ENCODE measurements at regions not wholly inside any gene's neighbourhood (a gene's known extent, or its start where the extent isn't known, plus 50 kb on each side); places are given as distances from the start of the nearest gene placed in this dataset.
"Not testable (repeated sequence)": the region's sequence is repeated elsewhere in the genome, so short reads cannot be mapped to it uniquely, and the experiment has no call there.

DNA sequence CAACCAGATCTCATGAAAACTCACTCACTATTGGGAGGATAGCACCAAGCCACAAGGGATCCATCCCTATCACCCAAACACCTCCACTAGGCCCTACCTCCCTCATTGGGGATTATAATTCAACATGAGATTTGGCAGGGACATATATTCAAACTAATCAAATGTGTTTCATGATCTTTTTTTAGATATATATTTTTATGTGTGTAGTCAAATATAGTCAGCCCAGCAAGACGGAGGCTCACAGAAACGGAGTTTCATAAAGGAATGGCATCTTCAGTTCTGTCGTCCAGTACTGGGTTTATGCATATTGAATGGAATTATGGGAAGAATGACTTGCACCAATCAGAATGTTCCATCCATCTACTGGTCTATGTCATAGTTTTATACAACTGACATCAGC, 343.3 kb upstream of the KAZN start:
- no peak for DNase-seq

DNA sequence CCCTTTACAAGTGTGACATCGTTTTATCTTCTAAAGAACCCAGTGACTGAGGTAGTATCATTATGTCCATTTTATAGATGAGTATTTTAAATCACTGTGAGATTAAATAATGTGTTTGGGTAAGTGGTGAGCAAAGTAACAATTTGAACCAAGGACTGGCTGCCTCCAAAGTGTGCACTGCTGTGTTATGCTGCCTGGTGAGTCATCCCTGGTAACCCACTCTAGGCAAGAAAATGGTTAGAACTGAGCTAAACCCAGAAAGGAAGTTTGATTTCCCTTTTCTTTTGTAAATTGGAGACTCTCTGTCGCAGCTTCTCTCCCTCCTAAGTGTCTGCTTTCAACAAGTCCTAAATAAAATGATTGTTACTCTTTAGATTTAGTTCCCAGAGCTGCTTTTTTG, 342.8 kb upstream of the KAZN start:
- no peak for DNase-seq

DNA sequence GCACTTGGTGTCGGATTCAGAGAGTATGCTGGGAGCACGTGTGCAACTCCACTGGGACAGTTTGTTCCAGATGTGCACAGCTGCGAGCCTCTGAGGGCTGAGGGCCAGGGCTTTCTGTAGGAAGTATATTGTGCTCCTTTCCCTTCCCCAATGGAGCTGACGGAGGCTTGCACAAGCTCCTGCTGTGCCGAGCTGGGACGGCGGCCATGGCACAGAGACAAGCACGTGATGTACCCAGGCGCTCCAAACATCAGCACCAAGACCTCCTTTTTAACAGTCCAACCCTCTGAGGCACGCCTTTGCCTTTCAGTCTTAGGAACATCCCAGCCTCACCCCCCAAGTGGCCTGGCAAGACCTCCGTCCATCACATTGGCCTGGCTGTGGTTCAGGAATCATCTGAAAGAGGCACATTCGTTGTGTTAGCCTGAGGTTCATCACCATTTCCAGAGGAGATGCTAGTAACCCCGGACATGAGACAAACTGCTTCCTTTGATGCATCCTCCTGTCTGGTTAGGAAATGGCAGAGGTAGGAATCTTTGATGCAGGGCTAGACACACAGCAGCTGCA, 339.2 kb upstream of the KAZN start:
- peak; percentile 5 to 99 (median 87) for DNase-seq

DNA sequence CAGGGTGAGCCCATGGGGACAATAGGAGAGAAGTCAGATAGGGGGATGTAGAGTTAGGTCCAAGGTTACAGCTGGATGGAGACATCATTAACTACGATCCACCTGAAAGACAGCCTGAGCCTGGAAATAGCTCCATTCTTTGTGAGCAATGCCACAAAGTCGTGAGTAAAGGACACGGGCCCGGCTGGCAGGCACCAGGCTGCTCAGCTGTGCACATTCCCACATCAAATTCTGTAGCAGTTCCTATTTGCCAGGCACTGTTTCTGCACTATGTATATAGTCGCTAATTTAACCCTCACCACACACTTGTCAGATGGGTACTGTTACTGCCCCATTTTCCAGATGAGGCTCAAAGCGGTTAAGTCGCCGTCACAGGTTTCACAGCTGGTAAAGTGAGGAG, 338.0 kb upstream of the KAZN start:
- DNase-seq, result no peak

DNA sequence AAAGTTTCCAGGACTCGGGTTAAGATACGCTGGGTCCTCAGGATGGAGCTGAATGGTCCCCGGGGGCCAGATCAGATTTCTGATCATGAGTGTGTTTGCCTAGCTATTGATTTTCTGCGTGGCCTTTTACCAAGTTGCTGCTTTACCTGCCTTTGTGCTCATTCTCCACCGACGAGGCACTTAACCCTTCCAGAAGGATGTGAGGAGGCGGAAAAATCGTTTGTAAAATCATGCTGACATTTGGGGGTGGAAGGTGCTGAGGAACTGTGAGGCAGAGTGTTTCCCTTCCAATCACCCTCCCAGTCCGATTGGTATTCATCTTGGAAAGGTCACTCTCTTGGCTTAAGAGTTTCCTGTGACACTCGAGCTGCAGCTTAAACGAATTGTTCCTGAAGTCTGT, 337.1 kb upstream of the KAZN start:
- peak in 1 of 58 donors; percentile 7 for DNase-seq

DNA sequence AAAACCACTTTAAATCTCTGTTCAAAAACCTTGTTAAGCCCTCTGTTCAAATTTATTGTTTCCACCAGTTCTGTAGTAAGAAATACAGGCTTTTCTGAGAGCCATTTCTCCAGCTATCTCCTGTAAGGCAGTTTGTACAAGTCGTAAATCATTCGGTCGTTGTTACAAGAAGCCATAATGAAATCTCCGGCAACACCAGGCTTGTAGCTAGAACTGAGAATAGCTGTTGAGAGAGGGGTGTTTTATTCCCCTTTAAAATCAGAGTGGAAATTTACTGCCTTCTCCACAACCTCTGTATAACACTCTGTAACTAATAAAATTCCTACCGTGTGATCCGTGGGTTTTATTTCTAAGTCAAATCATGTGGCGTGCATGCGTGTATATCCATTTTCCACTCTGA, 335.8 kb upstream of the KAZN start:
- DNase-seq, result no peak

DNA sequence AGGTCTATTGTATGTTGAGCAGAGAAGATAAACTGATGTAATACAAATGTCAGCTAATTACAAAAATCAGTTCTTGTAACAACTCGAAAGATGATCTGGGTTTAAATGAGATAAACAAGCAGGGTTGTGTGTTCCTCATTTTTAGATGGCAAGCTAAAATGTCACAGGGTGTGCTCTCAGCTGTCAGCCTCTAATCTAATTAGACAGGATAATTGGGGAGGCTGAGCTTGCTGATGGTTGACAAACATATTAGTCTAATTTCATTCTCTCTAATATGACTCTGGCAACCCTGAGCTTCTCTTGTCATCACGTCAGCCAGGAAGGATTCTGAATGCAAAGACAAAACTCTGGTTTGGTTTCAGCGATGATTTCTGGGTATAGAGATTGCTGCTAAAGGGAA, 335.3 kb upstream of the KAZN start:
- no peak for DNase-seq

DNA sequence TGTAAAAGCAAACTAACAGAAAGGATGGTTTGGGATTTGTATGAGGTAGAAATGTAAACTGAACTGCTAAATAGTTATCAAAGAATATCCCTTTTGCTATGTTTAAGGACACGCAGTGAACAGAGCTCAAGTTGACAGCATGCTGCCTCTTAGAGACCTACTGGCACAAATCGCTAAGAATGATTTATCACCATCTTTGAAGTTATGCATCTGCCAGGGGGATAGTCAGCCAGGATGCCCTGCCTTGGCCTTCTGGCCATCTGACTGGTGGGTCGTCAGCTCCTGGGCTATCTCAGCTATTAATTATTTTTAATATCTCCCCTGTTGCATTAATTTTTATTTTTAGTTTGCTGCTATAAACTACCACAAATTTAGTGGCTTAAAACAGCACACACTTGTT, 334.8 kb upstream of the KAZN start:
- DNase-seq, result no peak

DNA sequence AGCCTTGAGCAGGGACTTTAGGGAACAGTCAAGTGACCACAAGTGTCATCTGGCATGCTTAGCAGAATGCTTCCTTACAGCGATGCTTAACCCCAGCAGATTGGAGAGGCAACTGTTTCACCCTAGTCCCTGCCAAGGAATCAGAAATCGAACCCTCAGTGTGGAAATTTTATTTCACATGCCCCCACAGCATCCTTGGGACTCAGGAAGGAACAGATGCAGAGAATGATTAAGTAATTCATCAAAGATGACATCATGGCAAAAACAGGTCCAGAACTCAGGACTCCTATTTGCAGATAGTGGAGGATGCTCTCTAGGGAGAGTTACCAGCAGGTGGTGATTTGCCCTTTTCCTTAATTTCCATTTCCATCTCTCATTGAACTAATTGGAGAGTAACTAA, 333.0 kb upstream of the KAZN start:
- no peak for DNase-seq

DNA sequence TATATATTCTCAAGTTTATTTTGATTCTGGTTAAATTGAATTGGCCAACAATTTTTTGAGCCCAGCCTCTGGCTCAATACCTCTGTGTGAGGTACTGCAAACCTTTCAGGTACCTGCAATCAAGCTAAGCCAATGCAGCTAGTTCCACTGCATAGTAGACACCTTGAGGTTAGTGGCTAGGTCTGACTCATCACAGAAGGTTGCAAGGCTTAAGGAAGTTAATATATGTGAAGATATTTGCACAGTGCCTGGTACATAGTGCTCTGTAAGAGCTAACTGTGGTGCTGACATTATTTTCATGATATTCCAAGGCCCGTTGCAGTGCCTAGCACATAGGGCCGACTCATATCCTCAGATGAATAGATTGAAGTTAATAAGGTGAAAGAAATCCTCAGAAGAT, 330.5 kb upstream of the KAZN start:
- DNase-seq, result no peak

DNA sequence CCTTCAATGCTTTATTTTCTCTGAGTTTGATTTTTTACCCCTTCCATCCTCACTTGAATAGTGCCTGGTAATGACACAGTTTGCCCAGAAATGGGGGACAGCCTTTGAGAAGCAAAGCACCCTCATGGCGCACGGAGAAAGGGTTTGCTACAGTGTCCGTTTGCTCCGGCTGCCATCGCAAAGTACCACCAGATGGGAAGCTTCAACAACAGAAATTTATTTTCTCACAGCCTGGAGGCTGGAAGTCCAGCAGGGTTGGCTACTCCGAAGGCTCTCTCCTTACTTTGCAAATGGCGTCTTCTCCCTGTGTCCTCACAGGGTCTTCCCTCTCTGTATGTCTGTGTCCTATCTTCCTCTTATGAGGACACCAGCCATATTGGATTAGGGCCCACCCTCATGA, 327.7 kb upstream of the KAZN start:
- no peak for DNase-seq

DNA sequence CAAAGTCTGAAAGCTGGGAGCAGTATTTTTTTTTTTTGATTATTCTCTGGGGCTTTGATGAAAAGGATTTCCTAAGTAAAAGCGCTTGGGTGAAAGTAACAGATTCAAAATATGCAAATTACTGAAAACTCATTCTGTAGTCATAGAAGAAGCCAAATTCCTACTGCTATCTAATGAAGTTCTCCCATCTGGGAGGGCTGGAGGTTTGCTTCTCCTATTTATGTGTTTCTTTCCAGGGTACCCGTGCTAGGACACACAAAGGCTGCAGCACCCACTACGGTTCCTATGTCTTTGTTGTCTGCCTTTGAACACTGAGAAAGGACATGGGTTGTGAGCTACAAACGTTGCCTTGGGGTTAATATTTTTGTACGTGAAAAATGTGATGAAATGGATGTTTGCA, 324.7 kb upstream of the KAZN start:
- DNase-seq, result no peak

DNA sequence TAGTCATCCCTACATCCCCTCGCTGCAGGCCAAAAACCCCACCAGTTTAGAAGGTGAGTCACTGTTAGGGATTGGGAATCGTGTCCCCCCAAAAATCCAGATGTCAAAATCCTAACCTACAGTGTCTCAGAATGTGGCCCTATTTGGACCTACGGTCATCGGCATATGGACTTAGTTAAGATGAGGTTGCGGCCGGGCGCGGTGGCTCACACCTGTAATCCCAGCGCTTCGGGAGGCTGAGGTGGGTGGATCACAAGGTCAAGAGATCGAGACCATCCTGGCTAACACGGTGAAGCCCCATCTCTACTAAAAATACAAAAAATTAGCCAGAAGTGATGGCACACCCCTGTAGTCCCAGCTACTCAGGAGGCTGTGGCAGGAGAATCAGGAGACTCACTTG, 318.6 kb upstream of the KAZN start:
- DNase-seq, result not testable (repeated sequence)

DNA sequence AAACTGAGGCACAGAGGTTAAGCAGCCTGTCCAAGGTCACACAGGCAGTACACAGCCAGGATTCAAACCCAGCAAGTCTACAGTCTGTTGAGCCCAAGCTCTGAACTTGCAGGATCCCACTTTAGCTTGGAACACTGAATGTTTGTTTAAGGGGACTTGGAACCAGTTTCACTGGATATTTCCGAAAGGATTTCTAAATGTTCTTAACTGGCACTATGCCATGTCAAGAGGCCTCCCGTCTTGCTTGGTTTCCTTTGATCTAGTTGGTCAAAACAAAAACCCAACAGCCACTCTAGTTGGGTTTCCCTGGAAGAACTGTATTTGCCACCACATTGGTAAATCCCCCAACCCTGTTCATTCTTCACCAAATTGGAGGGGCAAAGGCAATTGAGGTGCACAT, 317.6 kb upstream of the KAZN start:
- DNase-seq, result no peak

DNA sequence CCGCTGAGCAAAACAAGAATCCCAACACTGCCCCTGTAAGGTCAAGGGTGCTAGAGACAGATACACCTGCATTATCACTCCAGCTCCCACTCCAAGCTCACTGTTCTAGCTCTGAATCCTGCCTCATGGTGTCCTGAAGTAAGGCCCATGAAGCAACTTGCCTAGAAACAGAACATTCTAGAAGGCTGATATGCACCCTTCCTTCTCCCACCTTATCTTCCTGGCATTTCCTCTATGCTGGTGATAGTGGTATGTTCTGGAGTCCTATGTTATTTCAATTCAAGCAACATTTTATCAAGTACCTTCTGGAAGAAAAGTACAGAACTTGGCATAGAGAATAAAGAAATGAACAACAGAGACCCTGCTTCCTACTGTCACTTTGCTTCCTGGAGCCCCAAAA, 317.1 kb upstream of the KAZN start:
- DNase-seq, result no peak

DNA sequence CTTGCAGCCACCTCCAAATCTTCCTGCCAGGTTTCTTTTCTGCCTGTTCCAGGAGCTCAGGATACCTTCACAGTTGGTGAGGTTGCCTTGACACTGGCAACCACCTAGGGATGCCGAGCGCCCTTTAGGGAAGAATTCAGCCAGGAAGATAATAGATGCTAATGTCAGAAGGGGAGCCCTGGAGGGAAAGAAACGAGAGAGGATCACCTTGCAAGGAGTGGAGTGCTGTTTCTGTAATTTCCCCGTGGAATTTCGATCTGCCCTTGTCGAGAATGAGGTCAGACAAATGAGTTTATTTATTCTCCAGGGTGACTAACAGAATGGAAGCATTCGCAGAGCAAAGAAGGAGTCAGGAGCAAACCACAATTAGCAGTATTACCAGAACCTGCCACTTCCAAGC, 315.8 kb upstream of the KAZN start:
- peak in 1 of 58 donors; percentile 36 for DNase-seq

DNA sequence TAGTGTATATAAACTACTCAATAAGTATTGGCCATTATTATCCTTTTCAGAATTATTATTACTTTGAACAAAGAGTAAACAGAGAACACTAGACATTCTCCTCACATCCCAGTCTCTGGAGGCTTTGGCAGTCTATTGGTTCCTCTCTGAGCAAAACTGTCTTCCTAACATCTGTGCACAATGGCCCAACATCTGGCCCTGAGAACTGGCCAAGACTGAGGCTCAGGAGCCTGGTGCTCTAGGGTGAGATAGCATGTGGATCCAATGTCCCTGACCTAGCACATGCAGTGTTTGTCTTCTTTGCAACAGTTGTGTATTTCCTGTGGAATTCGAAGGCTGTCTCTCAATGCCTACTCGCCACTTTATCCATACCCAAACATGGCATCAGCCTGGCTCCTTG, 313.2 kb upstream of the KAZN start:
- DNase-seq, result no peak

DNA sequence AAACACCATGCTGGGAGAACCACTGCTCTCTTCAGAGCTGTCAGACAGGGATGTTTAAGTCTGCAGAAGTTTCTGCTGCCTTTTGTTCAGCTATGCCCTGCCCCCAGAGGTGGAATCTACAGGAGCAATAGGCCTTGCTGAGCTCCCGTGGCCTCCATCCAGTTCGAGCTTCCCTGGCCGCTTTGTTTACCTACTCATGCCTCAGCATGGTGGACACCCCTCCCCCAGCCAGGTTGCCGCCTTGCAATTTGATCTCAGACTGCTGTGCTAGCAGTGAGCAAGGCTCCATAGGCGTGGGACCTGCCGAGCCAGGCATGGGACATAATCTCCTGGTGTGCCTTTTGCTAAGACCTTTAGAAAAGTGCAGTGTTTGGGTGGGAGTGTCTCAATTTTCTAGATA, 307.3 kb upstream of the KAZN start:
- DNase-seq, result not testable (repeated sequence)

DNA sequence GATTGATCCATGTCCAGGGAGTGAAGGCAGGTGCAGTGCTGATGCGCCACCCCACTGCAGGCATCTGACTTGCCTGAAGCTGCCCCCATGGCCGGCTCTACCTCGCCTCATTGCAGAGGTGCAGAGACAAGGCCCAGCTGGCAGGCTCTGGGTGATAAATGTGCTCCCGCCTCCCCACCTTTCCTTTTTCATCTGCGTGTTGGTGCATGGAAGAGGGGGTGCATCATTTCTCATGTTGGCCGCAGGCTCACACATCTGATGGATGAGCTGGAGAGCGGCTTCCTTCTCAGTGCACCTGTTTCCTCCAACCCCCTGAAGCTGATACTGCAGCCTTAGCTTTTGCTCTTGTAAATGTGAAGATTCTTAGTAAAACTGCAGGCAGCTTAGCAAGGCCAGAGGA, 306.0 kb upstream of the KAZN start:
- DNase-seq, result no peak

DNA sequence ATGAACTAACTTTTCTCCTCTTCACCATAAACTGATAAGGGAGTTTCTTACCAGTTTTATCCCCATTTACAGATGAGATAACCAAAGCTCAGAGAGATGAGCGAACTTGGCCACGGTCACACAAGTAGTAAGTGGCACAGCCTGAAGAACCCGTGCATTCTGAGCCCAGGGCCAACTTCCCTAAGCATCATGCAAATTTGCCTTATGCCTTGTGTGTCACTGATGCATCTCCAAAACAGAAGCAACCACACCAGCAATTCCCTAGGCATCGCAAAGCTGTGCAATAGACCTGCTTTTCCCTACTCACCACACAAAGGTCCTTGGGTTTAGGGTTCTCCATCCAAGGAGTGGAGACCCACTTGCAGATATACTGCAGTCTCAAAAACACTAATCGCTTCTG, 304.5 kb upstream of the KAZN start:
- no peak for DNase-seq

DNA sequence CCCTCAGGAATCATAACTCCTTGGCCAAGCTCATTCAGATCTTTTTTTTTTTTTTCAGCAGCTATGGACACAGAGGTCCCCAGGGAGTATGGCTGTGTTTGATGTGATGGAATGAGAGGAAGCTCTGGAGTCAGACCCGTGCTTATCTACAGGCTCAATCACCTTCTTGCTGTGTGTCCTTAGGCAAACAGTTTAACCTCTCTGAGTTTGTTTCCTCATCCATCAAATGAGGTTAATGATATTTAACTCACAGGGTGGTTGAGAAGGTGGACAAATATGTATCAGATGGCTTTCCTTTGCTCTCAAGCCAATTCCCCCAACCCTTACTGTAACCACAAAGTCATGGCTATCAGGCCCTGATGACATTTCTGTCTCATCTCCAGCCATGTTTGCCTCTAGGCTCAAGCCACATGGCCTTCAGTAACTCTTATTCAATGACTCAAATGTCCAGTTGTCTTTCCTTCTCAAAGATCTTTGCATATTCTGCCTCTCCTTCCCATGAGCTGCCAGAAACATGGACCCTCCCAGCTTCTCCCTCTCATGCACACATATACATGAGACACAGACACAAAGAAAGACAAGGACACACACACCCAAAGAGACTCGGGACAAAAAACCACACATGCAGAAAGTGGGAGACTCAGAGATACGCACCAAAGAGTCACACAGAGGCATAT, 303.5 kb upstream of the KAZN start:
- DNase-seq, result no peak

DNA sequence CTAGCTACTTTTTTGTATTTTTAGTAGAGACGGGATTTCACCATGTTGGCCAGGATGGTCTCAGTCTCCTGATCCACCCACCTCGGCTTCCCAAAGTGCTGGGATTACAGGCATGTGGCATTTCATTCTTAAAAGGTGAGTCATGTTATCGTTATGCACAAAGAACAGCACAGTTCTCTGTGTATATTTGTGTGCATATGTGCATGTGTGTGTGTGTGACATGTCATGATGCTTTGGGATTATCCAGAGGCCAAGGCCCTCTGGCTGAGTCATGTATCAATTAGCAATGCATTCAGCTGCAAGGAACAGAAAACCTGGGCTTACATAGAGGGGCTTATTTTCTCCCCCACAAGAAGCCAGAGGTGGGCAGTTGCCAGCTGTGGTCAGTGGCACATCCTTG, 301.7 kb upstream of the KAZN start:
- DNase-seq, result no peak

DNA sequence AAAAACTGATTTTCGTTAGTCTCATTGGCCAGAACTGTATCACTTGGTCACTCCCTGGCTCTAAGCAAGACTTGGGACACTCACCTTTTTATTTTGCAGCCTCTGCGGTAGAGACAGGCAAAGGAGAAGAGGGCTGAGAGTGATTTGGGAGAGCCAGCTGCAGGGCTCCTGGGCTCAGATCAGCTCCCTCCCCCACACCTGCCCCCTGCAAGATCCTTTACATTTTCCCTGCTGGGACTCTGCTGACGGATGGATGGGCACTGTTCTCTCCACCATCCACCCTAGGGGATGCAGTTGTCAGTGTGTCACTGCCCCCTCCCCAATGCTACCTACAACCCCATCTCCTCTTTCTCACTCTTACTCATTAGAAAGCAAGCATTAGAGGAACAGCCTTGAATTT, 301.1 kb upstream of the KAZN start:
- DNase-seq, result no peak

DNA sequence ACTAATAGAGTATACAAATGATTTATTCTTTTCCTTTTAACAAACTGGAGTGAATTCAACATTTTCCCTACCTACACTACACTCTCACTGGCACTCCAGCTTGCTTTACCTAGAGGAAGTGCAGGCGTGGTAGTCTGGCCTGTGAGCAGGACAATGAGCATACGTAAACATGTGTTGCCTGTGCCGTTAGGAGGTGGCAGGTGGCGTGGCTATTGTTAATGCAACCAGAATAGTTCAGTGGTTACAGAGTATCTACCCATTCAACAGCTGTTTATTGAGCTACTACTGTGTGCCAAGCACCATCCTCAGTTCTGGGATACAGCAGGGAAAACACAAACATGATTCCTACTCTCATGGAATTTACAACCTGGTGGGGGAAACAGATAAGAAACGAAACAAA, 299.7 kb upstream of the KAZN start:
- DNase-seq, result no peak

All from anterior cingulate cortex (tissue), 58 donors.